Type B pancreatic cell (in vitro differentiated cells): ENCODE measurements at regions not wholly inside any gene's neighbourhood (a gene's known extent, or its start where the extent isn't known, plus 50 kb on each side); places are given as distances from the start of the nearest gene placed in this dataset.
A peak's percentile ranks its signal among the peaks of the same experiment; 100 is the strongest.

Source experiments
- DNase-seq: peaks from one replicate; pipeline ENCODE4 v3.0.0; 2021; ENCODE audit warnings: mixed read lengths; ENCODE audit not compliant: unreplicated experiment; ENCODE audit errors: extremely low spot score
- H3K27ac Mint-ChIP-seq: 2 replicates; pipeline ENCODE4 v1.8.0; 2021; ENCODE audit warnings: mild to moderate bottlenecking, mixed read lengths
- H3K27me3 Mint-ChIP-seq: 2 replicates; pipeline ENCODE4 v1.8.0; 2021; ENCODE audit warnings: mixed read lengths
- H3K36me3 Mint-ChIP-seq: 2 replicates; pipeline ENCODE4 v1.8.0; 2021; ENCODE audit warnings: mixed read lengths
- H3K4me1 Mint-ChIP-seq: one replicate; pipeline ENCODE4 v1.8.0; 2021; ENCODE audit warnings: mixed read lengths; ENCODE audit not compliant: unreplicated experiment
- H3K4me3 Mint-ChIP-seq: 2 replicates; pipeline ENCODE4 v1.8.0; 2021; ENCODE audit warnings: mild to moderate bottlenecking, mixed read lengths
- H3K9me3 Mint-ChIP-seq: 2 replicates; pipeline ENCODE4 v1.8.0; 2021; ENCODE audit warnings: mixed read lengths
- CTCF ChIP-seq: fragments of 200-600 bp; sonication (generic); conservative IDR thresholded peaks from 2 replicates; pipeline ENCODE4 v1.5.0; 2021; ENCODE audit warnings: antibody characterized with exemption, mild to moderate bottlenecking

- no peak for TF ChIP-seq CTCF
- Mint-ChIP-seq H3K4me3 (no peak overlapping the region), H3K4me1 (peaks cover 4% of the 10 kb centered on the region), H3K36me3 (no peaks in the 10 kb centered on the region), H3K27me3 (peaks cover 73% of the 10 kb centered on the region), H3K9me3 (no peaks in the 10 kb centered on the region), H3K27ac (peak overlapping the region; percentile 80)
- DNase-seq: no peak
Measured at GRCh38 chr12:132395908-132396305, 66.5 kb upstream of the GALNT9 start.

- no peak for TF ChIP-seq CTCF
- no peak for DNase-seq
- Mint-ChIP-seq H3K27ac (no peak overlapping the region), H3K4me3 (no peak overlapping the region), H3K4me1 (peaks cover 4% of the 10 kb centered on the region), H3K27me3 (peaks cover 73% of the 10 kb centered on the region), H3K9me3 (no peaks in the 10 kb centered on the region), H3K36me3 (no peaks in the 10 kb centered on the region)
Measured at GRCh38 chr12:132395192-132395907, 66.0 kb upstream of the GALNT9 start.

DNA sequence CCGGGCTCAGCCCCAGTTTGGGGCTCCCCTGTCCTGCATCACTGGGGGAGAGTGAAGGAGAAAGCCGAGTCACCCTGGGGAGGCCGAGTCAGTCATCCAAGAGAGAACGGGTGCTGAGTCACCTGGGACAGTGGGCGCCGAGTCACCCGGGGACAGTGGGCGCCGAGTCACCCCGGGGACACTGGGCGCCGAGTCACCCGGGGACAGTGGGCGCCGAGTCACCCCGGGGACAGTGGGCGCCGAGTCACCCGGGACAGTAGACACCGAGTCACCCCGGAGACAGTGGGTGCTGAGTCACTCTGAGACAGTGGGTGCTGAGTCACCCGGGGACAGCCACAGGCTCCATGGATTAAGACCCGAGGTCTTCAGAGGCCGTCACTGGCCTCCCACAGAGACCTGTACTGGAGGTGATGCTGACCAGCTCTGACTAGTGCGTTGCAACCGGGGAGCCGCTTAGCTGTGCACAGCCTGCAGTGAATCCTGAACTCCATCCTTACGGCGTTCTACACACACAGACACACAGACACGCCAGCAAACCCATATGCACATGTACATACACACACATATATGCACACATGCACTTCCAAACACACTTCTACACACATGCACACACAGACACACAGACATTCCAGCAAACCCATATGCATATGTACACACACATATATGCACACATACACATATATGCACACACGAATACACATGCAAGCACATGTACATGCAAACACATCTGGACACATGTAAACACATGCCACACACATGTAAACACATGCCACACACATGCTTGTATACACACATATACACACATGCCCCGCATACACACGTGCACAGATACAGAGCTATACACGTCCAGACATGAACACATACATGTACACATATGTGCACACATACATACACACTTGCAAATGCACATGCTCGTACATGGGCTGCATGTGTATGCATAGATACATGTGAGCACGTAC is 64.9 kb upstream of the GALNT9 start:
- no peaks in the 10 kb centered on the region for H3K36me3 Mint-ChIP-seq
- no peak overlapping the region for H3K4me3 Mint-ChIP-seq
- H3K9me3 Mint-ChIP-seq: no peaks in the 10 kb centered on the region

GRCh38 chr12:132393245-132393795 is 63.9 kb upstream of the GALNT9 start:
- H3K4me3 Mint-ChIP-seq: no peak overlapping the region
- H3K9me3 Mint-ChIP-seq: no peaks in the 10 kb centered on the region
- DNase-seq: no peak
- peaks cover 4% of the 10 kb centered on the region for H3K4me1 Mint-ChIP-seq
- TF ChIP-seq CTCF: no peak
- H3K27me3 Mint-ChIP-seq: peaks cover 72% of the 10 kb centered on the region
- no peaks in the 10 kb centered on the region for H3K36me3 Mint-ChIP-seq
- H3K27ac Mint-ChIP-seq: no peak overlapping the region

More for the DNA sequence above, 64.9 kb upstream of the GALNT9 start:
- Mint-ChIP-seq H3K27me3 (peaks cover 72% of the 10 kb centered on the region), H3K4me1 (peaks cover 4% of the 10 kb centered on the region), H3K27ac (no peak overlapping the region)
- TF ChIP-seq CTCF: no peak
- DNase-seq: no peak

- TF ChIP-seq CTCF: no peak
- no peak overlapping the region for H3K4me3 Mint-ChIP-seq
- H3K9me3 Mint-ChIP-seq: no peaks in the 10 kb centered on the region
- H3K4me1 Mint-ChIP-seq: peaks cover 4% of the 10 kb centered on the region
- H3K27me3 Mint-ChIP-seq: peaks cover 69% of the 10 kb centered on the region
- no peak overlapping the region for H3K27ac Mint-ChIP-seq
- DNase-seq: no peak
- no peaks in the 10 kb centered on the region for H3K36me3 Mint-ChIP-seq
Measured at GRCh38 chr12:132392389-132393244, 63.2 kb upstream of the GALNT9 start.
